Umbilical cord (tissue), 1 donor: ENCODE measurements at regions not wholly inside any gene's neighbourhood (a gene's known extent, or its start where the extent isn't known, plus 50 kb on each side); places are given as distances from the start of the nearest gene placed in this dataset.
"Not testable (repeated sequence)": the region's sequence is repeated elsewhere in the genome, so short reads cannot be mapped to it uniquely, and the experiment has no call there.

Source experiments
- DNase-seq: peaks from one replicate; pipeline ENCODE4 v3.0.0-alpha.2; 2015; ENCODE audit warnings: low spot score

DNA sequence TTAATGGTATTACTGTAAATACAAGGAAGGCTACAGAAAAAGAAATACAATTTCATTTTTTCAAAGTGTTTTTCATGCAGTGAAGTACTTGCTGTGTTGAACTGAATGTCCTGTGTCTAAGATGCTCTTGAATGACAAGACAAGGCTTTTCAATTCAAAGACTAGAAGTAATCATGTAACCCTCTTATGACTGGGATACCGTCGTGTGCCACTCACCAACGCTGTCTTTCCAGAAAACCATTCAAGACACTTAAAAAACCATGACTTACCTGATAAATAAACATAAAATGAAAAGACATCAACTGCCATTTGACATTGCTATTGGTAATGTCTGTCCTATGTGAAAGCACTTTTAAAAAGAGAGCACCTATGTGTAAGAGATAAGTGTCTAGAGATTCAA is 183.1 kb upstream of the DPP10 start:
- DNase-seq, result no peak

- DNase-seq, result no peak
Measured at GRCh38 chr2:114261366-114261765, 181.1 kb upstream of the DPP10 start.

DNA sequence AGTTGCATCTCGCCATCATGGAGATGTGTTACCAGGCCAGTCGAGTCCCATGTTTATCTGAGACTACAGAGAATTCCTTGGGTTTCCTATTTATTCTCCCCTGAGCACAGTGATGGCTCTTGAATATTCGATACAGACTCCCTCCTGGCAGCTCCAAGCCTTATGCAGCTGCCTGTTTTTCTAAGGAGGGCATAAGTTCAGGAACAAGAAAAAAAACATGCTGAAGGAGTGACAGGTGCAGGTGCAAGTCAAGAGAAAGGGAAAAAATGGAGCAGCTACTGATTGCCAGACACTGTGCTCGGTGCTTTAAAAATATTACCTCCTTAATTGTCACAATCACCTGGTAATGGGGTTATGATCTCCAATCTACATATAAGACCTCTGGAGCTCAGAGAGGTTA is 177.2 kb upstream of the DPP10 start:
- no peak for DNase-seq

GRCh38 chr2:114274957-114275356 is 167.5 kb upstream of the DPP10 start:
- no peak for DNase-seq

- DNase-seq, result no peak
Measured at GRCh38 chr2:114281188-114281587, 161.3 kb upstream of the DPP10 start.

DNA sequence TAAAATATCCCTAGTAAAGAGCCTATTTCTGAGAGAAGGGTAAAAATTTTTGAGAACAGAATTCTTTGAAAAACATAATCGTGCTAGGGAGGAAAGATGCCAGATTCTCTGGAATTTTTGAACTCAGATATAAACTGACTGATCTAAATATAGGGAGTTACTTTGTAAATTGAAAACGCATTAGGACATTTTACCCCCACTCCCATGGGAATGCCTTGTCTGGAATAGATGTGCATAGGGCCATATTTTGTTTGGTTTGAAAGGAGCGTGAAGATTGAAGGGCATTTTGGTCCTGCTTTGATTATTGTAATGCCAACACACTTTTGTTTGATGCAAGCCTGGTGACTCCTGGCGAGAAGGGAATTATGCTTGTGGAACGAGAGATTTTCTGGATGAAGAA is 158.7 kb upstream of the DPP10 start:
- DNase-seq, result no peak

GRCh38 chr2:114286438-114286837 is 156.0 kb upstream of the DPP10 start:
- DNase-seq, result no peak

- DNase-seq, result no peak
Measured at GRCh38 chr2:114293355-114293754, 149.1 kb upstream of the DPP10 start.

DNA sequence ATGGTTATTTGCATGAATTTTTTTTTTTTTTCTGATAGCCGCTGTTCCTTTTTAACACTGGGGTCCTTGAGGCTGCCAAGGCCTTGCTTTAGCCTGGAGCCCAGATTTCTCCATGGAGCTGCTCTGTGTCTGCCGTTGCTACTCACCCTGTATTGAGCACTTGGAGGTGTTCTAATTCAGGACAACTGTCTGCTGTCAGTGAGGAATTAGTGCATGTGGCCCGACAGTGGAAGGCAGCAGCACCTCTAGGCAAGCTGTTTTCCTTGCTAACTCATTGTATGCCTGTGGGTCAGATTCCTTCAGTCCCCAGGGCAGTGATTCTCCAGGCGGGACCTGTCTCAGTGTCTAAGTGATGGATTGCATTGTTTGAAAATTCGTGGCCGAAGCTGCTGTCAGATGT is 147.7 kb upstream of the DPP10 start:
- DNase-seq, result no peak

- not testable (repeated sequence) for DNase-seq
Measured at GRCh38 chr2:114300351-114300750, 142.1 kb upstream of the DPP10 start.

- no peak for DNase-seq
Measured at GRCh38 chr2:114316532-114317300, 125.7 kb upstream of the DPP10 start.

- no peak for DNase-seq
Measured at GRCh38 chr2:114330594-114330993, 111.8 kb upstream of the DPP10 start.

- DNase-seq, result no peak
Measured at GRCh38 chr2:114331934-114332333, 110.5 kb upstream of the DPP10 start.

DNA sequence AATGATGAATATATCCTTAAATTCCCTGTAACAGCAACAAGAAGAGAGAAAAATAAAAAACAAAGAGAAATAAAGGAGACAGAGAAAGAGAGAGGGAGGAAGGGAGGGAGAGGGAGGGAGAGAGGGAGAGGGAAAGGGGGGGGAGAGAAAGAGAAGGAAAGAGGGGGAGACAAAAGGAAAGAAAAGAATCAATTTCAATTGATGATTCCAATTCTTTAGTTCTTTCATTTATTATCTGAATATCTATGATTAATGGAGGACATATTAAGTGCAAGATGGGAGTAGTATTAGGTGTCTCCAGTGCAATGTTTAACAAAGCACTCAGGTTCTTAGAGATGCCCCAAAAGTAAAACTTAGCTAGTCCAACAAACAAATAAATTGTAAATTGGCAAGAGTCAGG is 97.2 kb upstream of the DPP10 start:
- no peak for DNase-seq

GRCh38 chr2:114346658-114347057 is 95.8 kb upstream of the DPP10 start:
- DNase-seq, result no peak

DNA sequence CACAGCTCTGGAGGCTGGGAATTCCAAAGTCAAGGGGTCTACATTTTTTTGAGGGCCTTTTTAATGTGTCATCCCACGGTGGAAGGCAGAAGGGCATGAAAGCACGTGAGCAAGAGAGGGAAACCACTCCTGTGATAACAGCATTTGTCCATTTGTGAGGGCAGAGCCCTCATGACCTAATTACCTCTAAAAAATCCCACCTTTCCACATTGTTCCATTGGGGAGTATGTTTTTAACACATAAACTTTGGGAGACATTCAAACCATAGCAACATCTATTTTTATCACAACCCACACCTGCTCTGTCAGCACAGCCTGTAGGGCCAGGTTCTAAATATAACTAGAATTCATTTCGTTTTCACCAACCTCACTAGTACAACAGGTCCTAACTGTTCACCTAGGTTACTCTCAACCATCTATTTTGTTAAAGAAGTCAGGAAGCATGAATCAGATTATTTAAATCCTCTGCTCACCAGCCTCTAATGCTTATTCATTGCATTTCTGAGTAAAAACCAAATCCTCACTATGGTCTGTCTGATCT is 92.2 kb upstream of the DPP10 start:
- DNase-seq, result no peak

- DNase-seq, result no peak
Measured at GRCh38 chr2:114352988-114353387, 89.5 kb upstream of the DPP10 start.

DNA sequence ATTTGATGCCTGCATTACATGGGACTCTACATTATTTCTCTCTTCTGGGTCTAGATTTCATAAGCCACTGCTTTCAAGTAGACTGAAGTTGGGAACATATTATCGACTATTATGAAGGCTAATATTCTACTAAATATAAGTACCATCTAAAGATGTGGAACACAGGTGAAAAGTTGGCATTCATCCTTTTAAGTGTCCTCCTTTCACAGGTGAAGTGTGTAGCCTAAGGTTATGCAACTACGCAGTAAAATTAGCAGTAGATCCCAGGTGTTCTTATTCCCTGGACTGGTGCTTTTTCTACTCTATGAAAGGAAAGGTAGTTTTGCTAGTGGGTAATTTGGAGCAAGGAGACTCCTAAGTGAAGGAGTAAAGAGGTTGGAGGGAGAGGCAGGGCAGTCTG is 88.2 kb upstream of the DPP10 start:
- DNase-seq, result no peak

DNA sequence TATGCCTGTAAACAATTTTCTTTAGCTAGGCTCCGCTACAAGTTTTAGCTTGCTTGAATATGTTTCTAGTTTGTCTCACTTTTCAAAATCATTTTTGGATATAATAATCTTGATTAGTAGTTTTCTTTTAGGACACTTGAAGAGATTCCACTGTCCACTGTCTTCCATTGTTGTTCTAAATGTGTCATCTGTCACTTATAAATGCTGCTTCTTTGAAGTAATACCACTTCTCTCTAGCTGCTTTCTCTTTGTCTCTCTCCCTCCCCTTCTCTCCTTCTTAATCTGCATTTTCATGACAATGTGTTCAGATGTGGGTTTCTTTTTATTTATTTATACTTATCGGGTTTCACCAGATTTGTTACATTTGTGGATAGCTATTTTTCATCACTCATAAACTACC is 73.7 kb upstream of the DPP10 start:
- no peak for DNase-seq

GRCh38 chr2:114371721-114372120 is 70.7 kb upstream of the DPP10 start:
- not testable (repeated sequence) for DNase-seq

DNA sequence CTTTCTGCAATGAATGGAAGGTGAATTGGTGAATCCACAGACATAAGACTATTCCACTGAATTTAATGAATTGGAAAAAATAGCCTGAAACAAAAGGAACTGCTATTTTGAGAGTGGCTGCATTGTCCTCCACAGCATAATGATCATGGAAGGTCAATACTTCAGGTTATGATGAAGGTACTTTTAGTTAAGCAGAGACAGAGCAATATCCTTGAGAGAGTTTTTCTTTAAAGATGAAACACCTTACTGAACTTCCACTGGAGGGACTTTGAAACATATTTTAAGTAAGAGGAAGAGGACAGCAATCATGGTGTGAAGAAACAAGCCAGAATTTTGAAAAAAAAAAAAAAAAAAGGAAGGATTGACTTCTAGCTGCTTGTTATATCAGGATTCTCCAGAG is 68.8 kb upstream of the DPP10 start:
- DNase-seq, result no peak

GRCh38 chr2:114384441-114384840 is 58.0 kb upstream of the DPP10 start:
- no peak for DNase-seq

- DNase-seq, result no peak
Measured at GRCh38 chr2:114389021-114389420, 53.4 kb upstream of the DPP10 start.
